NCI-H446 treated with DMSO at 0.1 percent for 48 hours (cell line): ENCODE measurements at regions not wholly inside any gene's neighbourhood (a gene's known extent, or its start where the extent isn't known, plus 50 kb on each side); places are given as distances from the start of the nearest gene placed in this dataset.
"Not testable (repeated sequence)": the region's sequence is repeated elsewhere in the genome, so short reads cannot be mapped to it uniquely, and the experiment has no call there.

Source experiments
- DNase-seq: peaks from one replicate; lab custom pipeline; 2025; lab: John Stamatoyannopoulos, UW

DNA sequence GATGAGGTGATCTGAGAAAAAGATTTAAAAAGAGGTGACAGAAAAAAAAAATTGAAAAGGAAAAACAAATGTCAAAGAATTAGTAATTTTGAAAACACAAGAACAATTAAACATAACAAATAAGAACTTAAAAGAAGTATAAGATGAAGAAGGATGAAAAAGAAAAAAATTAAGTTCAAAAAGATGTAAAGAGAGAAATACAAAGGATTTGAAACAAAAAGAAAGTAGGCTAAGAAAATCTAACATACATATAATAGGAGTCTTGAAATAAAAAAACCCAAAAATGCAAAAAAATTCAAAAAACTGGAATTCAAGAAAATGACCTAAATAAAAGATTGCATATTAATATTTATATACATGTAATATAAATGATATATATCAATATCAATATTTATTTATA is 949.2 kb downstream of the MCTP2 start:
- DNase-seq = no peak

DNA sequence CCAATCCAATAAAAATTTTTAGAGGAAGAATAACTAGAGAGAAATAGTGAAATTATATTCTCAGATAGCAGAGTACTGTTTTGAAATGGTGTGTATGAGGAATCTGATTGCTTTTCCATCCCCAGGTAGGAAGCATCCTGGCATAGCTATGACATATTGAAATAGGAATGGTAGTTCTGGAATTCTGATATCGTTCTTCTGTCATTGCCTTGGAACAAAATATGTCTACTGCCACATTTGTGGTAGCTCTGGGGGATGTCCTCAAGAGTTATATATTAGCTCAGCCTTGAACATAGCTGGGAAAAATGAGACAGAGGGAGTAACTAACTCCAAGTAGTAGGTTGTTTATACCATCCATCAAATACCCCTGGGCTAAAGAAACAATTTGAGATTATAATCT is 950.7 kb downstream of the MCTP2 start:
- DNase-seq = no peak

DNA sequence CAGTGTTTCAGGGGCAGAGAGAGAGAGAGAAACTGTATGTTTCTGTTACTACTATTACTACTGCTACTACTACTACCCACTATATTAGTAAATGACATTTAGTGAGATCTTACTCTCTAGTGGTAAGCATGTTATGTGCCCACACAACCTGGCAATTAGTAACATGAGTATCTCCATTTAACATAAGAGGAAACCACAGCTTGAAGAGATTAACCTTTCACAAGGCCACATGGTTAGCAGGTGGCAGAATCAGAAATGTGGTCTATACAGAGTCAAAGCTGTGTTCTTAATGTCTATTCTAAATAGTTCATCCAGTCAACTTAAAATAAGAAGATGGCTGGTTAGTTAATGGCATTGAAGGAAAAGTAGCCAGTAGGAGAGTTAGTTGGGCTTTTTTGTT is 961.6 kb downstream of the MCTP2 start:
- no peak for DNase-seq

DNA sequence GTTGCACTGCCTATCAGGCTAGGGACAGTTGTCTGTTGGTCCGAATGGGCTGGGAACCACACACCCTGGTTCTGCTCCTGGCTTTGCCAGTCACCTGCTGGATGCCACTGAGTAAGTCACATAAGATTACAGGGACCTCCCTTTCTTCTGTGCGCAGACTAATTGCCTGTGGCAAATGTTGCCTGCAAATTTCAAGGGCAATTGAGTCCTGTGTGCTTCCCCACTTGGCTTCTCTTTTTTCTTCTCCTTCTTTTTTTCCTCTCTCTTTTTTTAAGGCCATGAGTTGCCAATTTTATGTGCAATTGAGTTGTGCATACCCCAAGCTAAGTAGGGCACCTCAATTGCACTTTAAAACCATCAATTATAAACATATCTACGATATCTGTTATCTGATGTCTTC is 963.4 kb downstream of the MCTP2 start:
- no peak for DNase-seq

DNA sequence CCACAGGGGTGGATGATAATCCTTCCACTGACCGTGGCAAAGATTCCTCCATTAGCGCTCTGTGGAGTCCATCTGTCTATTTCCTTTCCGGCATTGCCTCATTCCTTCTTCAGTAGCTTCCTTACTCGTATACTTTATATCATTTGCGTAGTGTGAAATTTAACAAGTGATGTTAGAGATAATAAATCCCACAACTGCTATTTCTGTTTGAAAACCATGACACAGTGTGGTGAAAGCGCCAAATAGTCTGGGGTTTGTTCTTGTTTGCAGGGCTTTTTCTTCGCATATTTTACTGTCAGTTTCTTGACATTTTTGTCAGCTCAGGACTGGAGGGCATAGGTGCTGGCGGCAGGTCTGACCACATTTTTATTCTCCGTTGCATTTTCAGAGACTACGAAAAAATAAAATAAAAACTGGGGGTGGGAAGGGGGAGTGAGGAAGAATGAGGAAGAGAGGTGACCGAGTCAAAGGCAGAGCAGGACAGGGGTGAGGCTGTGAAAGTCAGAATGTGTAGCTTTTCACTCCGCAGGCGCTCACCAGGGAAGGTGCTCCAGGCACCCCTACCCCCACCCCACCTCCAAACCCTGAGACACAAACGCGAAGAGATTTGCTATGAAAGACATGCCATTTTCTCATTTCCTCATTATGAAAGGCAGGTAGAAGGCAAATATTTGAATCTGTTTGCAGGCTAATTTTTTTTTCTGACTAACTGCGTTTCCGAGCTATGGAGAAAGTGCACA is 965.0 kb downstream of the MCTP2 start:
- DNase-seq = no peak

DNA sequence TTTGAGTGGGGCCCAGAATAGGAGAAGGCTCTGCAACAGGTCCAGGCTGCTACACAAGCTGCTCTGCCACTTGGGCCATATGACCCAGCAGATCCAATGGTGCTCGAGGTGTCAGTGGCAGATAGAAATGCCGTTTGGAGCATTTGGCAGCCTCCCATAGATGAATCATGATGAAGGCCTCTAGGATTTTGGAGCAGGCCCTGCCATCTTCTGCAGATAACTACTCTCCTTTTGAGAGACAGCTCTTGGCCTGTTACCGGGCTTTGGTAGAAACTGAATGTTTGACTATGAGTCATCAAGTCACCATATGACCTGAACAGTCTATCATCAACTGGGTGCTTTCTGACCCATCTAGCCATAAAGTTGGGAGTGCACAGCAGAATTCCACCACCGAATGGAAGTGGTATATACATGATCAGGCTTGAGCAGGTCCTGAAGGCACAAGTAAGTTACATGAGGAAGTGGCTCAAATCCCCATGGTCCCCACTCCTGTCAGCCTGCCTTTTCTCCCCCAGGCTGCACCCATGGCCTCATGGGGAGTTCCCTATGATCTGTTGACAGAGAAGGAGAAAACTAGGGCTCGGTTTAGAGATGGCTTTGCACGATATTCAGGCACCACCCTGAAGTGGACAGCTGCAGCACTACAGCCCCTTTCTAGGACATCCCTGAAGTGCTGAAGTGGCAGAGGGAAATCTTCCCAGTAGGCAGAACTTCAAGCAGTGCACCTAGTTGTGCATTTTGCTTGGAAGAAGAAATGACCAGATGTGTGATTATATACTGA is 971.4 kb downstream of the MCTP2 start:
- no peak for DNase-seq

DNA sequence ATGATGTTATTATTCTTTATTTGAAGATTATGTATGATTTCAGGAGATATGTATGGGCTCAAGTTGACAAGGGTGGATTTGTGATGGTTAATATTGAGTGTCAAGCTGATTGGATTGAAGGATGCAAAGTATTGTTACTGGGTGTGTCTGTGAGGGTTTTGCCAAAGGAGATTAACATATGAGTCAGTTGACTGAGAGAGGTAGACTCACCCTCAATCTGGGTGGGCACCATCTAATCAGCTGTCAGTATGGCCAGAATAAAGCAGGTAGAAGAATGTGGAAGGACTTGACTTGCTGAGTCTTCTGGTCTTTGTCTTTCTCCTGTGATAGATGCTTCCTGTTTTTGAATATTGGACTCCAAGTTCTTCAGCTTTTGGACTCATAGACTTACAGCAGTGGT is 973.7 kb downstream of the MCTP2 start:
- no peak for DNase-seq

DNA sequence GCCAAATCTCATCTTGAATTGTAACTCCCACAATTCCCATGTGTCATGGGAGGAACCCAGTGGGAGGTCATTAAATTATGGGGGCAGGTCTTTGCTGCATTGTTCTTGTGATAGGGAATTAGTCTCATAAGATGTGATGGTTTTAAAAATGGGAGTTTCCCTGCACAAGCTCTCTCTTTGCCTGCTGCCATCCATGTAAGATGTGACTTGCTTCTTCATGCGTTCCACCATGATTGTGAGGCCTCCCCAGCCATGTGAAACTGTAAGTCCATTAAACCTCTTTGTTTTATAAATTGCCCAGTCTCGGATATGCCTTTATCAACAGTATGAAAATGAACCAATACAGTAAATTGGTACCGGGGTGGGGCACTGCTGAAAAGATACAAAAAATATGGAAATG is 974.5 kb downstream of the MCTP2 start:
- DNase-seq = not testable (repeated sequence)

DNA sequence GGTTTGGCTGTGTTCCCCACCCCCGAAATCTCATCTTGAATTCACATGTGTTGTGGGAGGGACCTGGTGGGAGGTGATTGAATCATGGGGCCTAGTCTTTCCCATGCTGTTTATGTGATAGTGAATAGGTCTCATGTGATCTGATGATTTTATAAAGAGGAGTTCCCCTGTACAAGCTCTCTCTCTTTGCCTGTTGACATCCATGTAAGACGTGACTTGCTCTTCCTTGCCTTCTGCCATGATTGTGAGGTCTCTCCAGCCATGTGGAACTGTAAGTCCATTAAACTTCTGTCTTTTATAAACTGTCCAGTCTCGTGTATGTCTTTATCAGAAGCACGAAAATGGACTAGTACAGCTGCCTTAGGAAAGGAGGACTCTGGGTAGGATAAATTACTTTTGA is 976.7 kb downstream of the MCTP2 start:
- DNase-seq = no peak

DNA sequence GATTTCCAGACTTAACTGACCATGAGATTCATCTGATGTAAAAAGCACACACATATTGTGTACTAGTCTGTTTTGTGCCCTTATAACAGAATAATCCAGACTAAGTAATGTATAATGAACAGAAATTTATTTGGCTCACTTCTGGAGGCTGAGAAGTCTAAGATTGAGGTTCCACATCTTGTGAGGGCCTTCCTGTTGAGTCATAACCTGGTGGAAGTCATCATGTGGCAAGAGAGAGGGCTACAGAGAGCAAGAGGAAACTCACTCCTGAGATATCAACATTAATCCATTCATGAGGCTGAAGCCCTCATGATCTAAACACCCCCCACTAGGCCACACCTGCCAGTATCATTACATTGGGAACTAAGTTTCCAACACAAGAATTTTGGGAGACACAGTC is 977.6 kb downstream of the MCTP2 start:
- DNase-seq = no peak

DNA sequence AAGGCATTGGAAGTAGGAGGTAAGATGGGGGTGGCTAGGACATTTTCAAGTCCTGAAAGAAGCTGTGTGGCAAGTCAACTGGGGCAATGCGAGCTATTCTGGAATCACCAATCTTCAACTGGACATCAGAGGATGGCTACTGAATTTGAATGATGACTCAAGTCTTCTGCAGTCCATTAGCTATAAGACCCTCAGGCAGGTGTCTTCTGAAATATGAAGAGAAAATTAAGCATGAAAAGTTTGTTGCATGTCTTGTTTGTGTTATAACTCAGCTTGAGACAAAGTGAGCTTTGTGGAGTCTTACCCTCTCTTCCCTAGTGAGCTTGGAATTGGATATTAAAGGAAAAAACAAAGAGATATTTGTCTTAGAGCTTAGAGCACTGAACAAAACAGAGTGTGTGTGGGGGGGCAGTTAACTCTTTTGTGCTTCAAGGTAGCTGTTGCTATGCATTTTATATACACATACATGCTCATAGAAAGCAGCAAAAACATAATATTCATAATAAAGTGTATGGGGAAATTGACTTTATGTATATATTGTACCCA is 979.1 kb downstream of the MCTP2 start:
- no peak for DNase-seq

DNA sequence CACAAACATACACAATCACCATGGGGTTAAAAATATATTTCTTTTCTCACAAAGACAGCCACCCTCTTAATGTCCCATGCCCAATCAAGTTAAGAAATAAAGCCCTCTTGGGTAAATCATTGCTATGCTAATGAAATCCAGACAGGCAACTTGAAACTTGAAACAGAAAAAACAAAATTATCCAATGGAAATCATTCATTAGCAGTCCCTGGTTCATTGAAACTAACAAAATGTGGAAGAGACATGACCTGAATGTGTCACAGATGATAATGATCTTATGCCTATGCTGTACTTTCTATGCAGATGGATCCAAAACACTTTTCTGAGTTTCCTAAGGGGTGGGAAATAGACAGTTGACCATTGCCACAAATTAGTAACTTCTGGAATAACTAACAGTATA is 983.7 kb downstream of the MCTP2 start:
- DNase-seq = no peak

DNA sequence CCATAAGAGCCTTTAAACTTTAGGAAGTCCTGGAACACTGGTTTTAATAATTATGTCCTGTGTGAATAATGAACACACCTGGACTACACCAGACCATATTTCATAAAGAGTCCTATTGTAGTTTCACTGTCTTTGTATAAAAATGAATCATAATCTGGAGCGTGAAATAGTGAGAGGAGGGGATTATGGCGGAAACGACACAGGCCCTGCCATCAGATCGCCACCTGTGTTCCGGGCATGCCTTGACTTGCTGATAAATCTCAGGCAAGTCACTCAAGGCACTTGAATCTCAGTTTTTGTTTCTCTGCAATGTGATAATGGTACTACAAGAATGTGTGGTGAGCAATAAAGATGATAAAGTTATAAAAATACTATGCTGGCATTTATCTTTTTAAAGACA is 995.5 kb downstream of the MCTP2 start:
- DNase-seq = no peak

DNA sequence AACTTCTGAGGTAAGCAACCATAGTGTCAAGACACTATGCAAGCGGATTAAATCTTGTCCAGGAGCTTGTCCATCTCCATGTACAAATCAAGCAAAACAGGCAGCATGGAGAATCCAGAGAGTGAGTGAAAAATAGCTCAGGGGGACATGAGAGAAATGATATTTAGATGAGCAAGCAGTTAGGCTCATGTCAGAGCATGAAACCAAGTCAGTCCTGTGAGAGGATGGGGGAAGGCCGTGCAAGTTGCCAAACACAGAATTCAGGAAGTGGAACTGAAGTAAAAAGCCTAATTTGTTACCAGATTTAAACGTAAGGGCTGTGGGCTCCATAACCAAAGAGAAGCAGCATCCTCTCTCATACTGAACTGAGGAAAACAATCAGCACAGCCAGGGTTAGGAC is 995.9 kb downstream of the MCTP2 start:
- DNase-seq = no peak

DNA sequence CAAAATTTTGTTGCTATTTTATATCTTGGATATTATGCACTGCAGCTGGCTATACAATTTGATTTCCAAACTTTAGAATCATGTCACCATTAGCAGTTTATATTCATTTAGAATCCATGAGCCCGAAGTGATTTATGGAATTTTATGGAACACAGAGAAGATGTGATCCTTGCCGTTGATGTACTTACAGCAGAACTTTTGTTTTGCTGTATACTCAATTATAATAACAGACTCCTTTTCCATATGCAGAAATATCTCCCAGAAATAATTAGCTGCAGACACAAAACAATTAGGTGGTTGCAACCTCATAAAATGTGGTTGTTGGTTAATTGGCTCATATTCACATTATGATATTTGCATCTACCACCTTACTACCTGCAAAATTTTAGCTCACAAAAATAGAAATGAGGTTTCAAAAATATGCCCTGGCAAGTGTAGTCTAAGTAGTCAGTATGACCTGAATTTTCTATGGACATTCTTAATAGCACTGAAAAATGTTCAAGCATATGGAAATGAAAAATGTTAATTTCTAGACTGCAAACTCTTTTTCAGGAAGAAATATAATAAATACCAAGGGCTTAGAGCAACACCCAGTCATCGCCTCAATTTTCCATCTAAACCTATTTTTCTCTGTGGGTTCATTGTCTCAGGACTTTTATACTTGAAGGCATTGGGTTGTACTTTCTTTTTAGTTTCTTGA is 997.6 kb downstream of the MCTP2 start:
- no peak for DNase-seq

DNA sequence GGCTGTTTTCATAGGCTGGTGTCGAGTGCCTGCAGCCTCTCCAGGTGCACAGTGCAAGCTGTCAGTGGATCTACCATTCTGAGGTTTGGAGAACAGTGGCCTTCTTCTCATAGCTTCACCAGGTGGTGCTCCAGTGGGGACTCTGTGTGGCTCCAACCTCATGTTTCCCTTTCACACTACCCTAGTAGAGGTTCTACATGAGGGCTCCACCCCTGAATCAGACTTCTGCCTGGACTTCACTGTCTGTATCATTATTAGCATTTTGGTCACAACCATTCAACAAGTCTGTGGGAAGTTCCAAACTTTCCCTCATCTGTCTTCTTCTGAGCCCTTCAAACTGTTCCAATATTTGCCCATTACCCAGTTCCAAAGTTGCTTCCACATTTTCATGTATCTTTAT is 1003.7 kb downstream of the MCTP2 start:
- no peak for DNase-seq

DNA sequence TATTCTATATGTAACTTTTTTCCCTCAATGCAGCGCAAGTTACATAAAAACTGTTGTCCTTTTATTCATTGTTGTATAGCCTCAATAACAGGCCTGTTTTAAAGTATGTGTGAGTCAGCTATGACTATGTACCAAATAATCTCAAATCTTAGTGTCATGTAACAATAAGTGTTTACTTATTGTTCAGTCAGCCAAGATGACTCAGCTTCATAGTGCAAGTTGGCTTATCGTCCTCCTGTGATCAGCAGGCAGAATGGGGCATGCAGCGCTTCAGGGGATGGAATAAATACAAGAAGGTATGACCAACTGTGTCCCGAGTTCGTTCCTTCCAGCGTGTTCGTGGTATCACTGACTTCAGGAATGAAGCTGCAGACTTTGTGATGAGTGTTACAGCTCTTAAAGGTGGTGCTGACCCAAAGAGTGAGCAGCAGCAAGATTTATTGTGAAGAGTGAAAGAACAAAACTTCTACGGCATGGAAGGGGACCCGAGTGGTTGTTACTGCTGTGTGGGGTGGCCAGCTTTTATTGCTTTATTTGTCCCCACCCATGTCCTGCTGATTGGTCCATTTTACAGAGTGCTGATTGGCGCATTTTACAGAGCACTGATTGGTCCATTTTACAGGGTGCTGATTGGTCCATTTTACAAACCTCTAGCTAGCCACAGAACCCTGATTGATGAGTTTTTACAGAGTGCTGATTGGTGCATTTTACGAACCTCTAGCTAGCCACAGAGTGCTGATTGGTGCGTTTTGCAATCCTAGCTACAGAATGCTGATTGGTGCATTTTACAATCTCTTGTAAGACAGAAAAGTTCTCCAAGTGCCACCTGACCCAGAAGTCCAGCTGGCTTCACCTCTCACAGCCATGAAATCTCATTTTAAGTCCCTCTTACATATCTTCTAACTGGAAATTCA is 1016.0 kb downstream of the MCTP2 start:
- DNase-seq = no peak

DNA sequence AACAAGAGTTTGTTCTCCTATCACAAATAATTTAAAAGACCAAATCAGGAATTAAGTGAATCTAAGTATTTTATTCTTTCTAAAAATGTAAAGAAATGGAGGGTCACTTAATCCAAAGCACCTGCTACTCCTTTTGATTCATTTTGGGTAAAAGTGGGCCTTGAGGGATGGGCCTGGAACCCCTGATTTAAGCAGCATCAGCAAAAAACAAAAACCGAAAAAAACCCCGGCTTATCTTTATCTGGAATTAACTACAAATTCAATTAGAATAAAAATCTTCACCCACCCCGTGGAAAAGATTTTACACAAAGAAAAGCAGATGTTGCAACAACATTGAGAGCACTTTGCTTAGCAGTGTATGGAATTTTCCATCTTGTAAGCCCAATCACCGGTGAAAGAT is 1018.2 kb downstream of the MCTP2 start:
- DNase-seq = no peak

DNA sequence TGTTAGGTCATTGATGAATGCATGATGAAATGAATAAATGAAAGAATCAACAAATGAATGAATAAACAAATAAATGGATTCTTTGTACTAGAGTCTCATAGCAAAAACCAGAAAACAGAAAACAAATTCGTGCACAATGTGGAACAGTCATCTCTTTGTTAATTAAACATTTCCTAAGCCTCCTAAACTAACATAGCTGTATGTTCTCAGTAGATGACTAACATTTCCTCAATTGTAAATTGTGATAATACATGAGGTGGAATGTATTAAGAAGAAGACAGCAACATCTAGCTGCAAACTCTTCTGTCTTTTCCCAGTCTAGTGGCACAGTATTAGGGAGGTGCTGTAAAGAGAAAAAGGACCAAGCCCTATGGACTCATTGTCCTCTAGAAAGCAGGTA is 1021.0 kb downstream of the MCTP2 start:
- no peak for DNase-seq

DNA sequence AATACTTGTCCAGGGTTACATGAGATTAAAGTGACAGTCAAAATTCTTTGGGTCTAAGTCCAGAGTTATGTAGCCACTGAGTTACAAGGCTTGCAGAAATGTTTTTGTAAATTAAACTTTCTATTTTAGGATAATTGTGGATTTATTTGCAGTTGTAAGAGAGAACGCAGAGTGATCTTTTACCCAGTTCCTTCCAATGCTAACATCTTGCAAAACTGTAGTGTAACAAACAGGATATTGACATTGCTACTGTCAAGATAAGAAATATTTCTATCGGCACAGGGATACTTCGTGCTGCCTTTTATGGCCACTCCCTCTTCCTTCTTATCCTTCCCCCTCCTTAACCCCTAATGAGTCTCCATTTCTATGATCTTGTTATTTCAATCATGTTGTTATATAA is 1022.9 kb downstream of the MCTP2 start:
- no peak for DNase-seq

DNA sequence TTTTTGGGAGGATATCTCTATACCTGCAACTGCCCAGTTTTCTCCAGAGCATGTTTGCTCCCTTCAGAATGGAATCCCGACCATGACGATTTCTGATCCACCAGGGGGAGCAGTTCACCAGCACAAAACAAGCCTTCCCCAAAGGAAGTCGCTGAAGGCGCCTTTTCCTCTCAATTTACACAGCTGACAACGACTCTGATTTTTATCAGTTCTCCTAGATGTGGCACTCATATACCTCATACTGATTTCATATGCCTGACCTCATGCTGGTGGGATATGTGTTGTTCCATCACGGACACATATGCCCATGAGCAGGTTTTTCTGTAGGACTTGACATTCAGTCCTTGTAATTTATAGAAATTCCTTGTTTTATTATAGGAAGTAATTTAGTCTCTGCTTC is 1028.2 kb downstream of the MCTP2 start:
- DNase-seq = no peak

DNA sequence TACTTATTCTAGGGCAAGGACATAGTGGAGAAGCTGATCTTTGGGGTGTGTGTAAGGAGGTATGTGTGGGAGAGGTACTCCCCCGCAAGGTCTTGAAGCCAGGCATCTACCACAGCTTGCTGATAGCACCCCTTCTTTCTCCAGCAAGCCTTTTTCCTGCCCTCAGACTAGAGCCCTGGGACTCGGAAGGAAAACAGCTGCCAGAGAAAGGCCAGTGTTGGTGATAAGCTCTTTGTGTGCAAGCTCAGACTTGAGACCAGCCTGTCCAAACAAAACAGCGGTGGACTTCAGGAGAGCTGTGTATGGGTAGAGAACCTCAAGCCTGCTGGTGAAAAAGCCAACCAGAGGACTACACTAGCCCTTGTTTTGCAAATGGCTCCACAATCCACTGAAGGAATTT is 1028.6 kb downstream of the MCTP2 start:
- DNase-seq = no peak
